ENCODE measurements at regions not wholly inside any gene's neighbourhood (a gene's known extent, or its start where the extent isn't known, plus 50 kb on each side); places are given as distances from the start of the nearest gene placed in this dataset.
"Not testable (repeated sequence)": the region's sequence is repeated elsewhere in the genome, so short reads cannot be mapped to it uniquely, and the experiment has no call there.

GRCh38 chr3:177871267-177871666, 665.0 kb upstream of the KCNMB2 start:
- DNase-seq (ENCODE audit: low read depth in 1 of 2, low spot score in 1 of 2): not testable (repeated sequence)

- DNase-seq (ENCODE audit: low read depth in 1 of 2, low spot score in 1 of 2): no peak
These were observed 658.0 kb upstream of the KCNMB2 start for GRCh38 chr3:177878192-177878591.

GRCh38 chr3:177878957-177879356, 657.3 kb upstream of the KCNMB2 start:
- no peak for DNase-seq (ENCODE audit: low read depth in 1 of 2, low spot score in 1 of 2)

GRCh38 chr3:177881351-177881750, 654.9 kb upstream of the KCNMB2 start:
- no peak for DNase-seq (ENCODE audit: low read depth in 1 of 2, low spot score in 1 of 2)

GRCh38 chr3:177882124-177882648, 654.0 kb upstream of the KCNMB2 start:
- DNase-seq (ENCODE audit: low read depth in 1 of 2, low spot score in 1 of 2): no peak

- no peak for DNase-seq (ENCODE audit: low read depth in 1 of 2, low spot score in 1 of 2)
These were observed 653.1 kb upstream of the KCNMB2 start for GRCh38 chr3:177883091-177883490.

GRCh38 chr3:177883957-177884356, 652.3 kb upstream of the KCNMB2 start:
- DNase-seq (ENCODE audit: low read depth in 1 of 2, low spot score in 1 of 2): no peak

- DNase-seq (ENCODE audit: low read depth in 1 of 2, low spot score in 1 of 2): no peak
These were observed 651.2 kb upstream of the KCNMB2 start for GRCh38 chr3:177885063-177885462.

GRCh38 chr3:177886501-177886900, 649.7 kb upstream of the KCNMB2 start:
- DNase-seq (ENCODE audit: low read depth in 1 of 2, low spot score in 1 of 2): no peak

- no peak for DNase-seq (ENCODE audit: low read depth in 1 of 2, low spot score in 1 of 2)
These were observed 648.8 kb upstream of the KCNMB2 start for GRCh38 chr3:177887475-177887874.

- no peak for DNase-seq (ENCODE audit: low read depth in 1 of 2, low spot score in 1 of 2)
These were observed 647.1 kb upstream of the KCNMB2 start for GRCh38 chr3:177889161-177889560.

GRCh38 chr3:177889652-177890358, 646.4 kb upstream of the KCNMB2 start:
- DNase-seq (ENCODE audit: low read depth in 1 of 2, low spot score in 1 of 2): no peak

- DNase-seq (ENCODE audit: low read depth in 1 of 2, low spot score in 1 of 2): no peak
These were observed 645.9 kb upstream of the KCNMB2 start for GRCh38 chr3:177890359-177890683.

GRCh38 chr3:177891569-177891968, 644.7 kb upstream of the KCNMB2 start:
- DNase-seq (ENCODE audit: low read depth in 1 of 2, low spot score in 1 of 2): not testable (repeated sequence)

GRCh38 chr3:177893331-177893730, 642.9 kb upstream of the KCNMB2 start:
- DNase-seq (ENCODE audit: low read depth in 1 of 2, low spot score in 1 of 2): no peak

- no peak for DNase-seq (ENCODE audit: low read depth in 1 of 2, low spot score in 1 of 2)
These were observed 642.0 kb upstream of the KCNMB2 start for GRCh38 chr3:177894081-177894728.

- DNase-seq (ENCODE audit: low read depth in 1 of 2, low spot score in 1 of 2): no peak
These were observed 638.1 kb upstream of the KCNMB2 start for GRCh38 chr3:177898185-177898584.

GRCh38 chr3:177899275-177900067, 636.8 kb upstream of the KCNMB2 start:
- DNase-seq (ENCODE audit: low read depth in 1 of 2, low spot score in 1 of 2): no peak

- DNase-seq (ENCODE audit: low read depth in 1 of 2, low spot score in 1 of 2): no peak
These were observed 633.4 kb upstream of the KCNMB2 start for GRCh38 chr3:177902876-177903275.

- no peak for DNase-seq (ENCODE audit: low read depth in 1 of 2, low spot score in 1 of 2)
These were observed 631.6 kb upstream of the KCNMB2 start for GRCh38 chr3:177904621-177905020.

- DNase-seq (ENCODE audit: low read depth in 1 of 2, low spot score in 1 of 2): no peak
These were observed 630.8 kb upstream of the KCNMB2 start for GRCh38 chr3:177905173-177906125.
